ENCODE measurements at regions not wholly inside any gene's neighbourhood (a gene's known extent, or its start where the extent isn't known, plus 50 kb on each side); places are given as distances from the start of the nearest gene placed in this dataset.

DNA sequence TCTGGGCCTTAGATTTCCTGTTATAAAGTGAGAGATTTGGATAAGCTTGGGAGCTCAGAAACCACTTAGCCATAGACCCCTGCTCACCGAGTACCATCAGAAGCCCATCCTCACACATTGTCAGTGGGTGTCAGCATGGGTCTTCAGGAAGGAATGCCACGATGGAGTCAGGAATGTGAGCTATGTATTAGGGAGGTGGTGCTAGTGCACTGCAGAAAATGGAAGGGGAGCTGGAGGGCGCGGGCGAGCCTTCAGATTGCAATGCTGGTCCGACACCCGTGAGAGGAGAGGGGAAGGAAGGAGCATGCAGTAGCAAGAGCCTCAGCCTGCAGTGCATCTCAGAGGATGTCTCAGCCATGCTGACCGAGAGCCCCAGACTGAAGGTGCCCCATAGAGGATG lies 294.5 kb downstream of the FOXL1 start:
- TF ChIP-seq, protein P1, sequence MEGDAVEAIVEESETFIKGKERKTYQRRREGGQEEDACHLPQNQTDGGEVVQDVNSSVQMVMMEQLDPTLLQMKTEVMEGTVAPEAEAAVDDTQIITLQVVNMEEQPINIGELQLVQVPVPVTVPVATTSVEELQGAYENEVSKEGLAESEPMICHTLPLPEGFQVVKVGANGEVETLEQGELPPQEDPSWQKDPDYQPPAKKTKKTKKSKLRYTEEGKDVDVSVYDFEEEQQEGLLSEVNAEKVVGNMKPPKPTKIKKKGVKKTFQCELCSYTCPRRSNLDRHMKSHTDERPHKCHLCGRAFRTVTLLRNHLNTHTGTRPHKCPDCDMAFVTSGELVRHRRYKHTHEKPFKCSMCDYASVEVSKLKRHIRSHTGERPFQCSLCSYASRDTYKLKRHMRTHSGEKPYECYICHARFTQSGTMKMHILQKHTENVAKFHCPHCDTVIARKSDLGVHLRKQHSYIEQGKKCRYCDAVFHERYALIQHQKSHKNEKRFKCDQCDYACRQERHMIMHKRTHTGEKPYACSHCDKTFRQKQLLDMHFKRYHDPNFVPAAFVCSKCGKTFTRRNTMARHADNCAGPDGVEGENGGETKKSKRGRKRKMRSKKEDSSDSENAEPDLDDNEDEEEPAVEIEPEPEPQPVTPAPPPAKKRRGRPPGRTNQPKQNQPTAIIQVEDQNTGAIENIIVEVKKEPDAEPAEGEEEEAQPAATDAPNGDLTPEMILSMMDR (IDR thresholded peaks at IDR 0.05; ENCODE audit: low read depth, low read length, missing input control): no peak
- TF ChIP-seq, protein P2, sequence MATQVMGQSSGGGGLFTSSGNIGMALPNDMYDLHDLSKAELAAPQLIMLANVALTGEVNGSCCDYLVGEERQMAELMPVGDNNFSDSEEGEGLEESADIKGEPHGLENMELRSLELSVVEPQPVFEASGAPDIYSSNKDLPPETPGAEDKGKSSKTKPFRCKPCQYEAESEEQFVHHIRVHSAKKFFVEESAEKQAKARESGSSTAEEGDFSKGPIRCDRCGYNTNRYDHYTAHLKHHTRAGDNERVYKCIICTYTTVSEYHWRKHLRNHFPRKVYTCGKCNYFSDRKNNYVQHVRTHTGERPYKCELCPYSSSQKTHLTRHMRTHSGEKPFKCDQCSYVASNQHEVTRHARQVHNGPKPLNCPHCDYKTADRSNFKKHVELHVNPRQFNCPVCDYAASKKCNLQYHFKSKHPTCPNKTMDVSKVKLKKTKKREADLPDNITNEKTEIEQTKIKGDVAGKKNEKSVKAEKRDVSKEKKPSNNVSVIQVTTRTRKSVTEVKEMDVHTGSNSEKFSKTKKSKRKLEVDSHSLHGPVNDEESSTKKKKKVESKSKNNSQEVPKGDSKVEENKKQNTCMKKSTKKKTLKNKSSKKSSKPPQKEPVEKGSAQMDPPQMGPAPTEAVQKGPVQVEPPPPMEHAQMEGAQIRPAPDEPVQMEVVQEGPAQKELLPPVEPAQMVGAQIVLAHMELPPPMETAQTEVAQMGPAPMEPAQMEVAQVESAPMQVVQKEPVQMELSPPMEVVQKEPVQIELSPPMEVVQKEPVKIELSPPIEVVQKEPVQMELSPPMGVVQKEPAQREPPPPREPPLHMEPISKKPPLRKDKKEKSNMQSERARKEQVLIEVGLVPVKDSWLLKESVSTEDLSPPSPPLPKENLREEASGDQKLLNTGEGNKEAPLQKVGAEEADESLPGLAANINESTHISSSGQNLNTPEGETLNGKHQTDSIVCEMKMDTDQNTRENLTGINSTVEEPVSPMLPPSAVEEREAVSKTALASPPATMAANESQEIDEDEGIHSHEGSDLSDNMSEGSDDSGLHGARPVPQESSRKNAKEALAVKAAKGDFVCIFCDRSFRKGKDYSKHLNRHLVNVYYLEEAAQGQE (IDR thresholded peaks at IDR 0.05): no peak
- TF ChIP-seq YY1 (IDR thresholded peaks at IDR 0.05) (no peak), RXRA (IDR thresholded peaks at IDR 0.05) (no peak), TAF1 (conservative IDR thresholded peaks at IDR 0.05) (no peak), HNF4A (conservative IDR thresholded peaks at IDR 0.05) (no peak), JUND (IDR thresholded peaks at IDR 0.05) (no peak), SP1 (IDR thresholded peaks at IDR 0.05) (no peak), GABPA (IDR thresholded peaks at IDR 0.05 in 1 of 2, conservative IDR thresholded peaks at IDR 0.05 in 1 of 2) (no peak)
- TF ChIP-seq, protein P3, sequence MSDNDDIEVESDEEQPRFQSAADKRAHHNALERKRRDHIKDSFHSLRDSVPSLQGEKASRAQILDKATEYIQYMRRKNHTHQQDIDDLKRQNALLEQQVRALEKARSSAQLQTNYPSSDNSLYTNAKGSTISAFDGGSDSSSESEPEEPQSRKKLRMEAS (IDR thresholded peaks at IDR 0.05): no peak

Measured in liver (tissue), 3 donors.